Lower lobe of right lung (tissue), 2 donors: ENCODE measurements at regions not wholly inside any gene's neighbourhood (a gene's known extent, or its start where the extent isn't known, plus 50 kb on each side); places are given as distances from the start of the nearest gene placed in this dataset.

Experiments used
- ATAC-seq, 2 donors: fragments of 200-7000 bp; cut with Tn5 transposase; one replicate each; pipeline ENCODE4 v1.9.1; 2020 to 2022; ENCODE audit warnings: mild to moderate bottlenecking in 2 of 2, moderate library complexity in 2 of 2
- DNase-seq: peaks from one replicate; pipeline ENCODE4 v3.0.0-alpha.2; 2020
- H3K27ac ChIP-seq: fragments of 200-600 bp; one replicate; pipeline ENCODE4 v1.8.0; 2022
- H3K27me3 ChIP-seq: fragments of 200-600 bp; one replicate; pipeline ENCODE4 v1.8.0; 2022; ENCODE audit warnings: low read depth
- H3K36me3 ChIP-seq: fragments of 200-600 bp; one replicate; pipeline ENCODE4 v1.8.0; 2022; ENCODE audit warnings: mild to moderate bottlenecking
- H3K4me1 ChIP-seq: fragments of 200-600 bp; one replicate; pipeline ENCODE4 v1.8.0; 2022
- H3K4me3 ChIP-seq: fragments of 200-600 bp; one replicate; pipeline ENCODE4 v1.8.0; 2022; ENCODE audit warnings: mild to moderate bottlenecking
- H3K9me3 ChIP-seq: fragments of 200-600 bp; one replicate; pipeline ENCODE4 v1.8.0; 2022
- intact Hi-C: fragments of 100-400 bp; cut with DNase I; formaldehyde crosslinking; loops from one replicate; pipeline ENCODE4 v1.11.0; 2022
- TF ChIP-seq, protein P1 (sequence below): fragments of 200-600 bp; IDR thresholded peaks from one replicate; pipeline ENCODE4 v1.8.0; 2022; ENCODE audit warnings: antibody characterized with exemption, mild to moderate bottlenecking
- donor health status: DM: no; HTN: yes; CAD: no; lungs with severe emphysema.

GRCh38 chr3:30306896-30307295 lies 299.5 kb upstream of the TGFBR2 start:
- TF ChIP-seq, protein P1, sequence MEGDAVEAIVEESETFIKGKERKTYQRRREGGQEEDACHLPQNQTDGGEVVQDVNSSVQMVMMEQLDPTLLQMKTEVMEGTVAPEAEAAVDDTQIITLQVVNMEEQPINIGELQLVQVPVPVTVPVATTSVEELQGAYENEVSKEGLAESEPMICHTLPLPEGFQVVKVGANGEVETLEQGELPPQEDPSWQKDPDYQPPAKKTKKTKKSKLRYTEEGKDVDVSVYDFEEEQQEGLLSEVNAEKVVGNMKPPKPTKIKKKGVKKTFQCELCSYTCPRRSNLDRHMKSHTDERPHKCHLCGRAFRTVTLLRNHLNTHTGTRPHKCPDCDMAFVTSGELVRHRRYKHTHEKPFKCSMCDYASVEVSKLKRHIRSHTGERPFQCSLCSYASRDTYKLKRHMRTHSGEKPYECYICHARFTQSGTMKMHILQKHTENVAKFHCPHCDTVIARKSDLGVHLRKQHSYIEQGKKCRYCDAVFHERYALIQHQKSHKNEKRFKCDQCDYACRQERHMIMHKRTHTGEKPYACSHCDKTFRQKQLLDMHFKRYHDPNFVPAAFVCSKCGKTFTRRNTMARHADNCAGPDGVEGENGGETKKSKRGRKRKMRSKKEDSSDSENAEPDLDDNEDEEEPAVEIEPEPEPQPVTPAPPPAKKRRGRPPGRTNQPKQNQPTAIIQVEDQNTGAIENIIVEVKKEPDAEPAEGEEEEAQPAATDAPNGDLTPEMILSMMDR, result no peak
- no peak for DNase-seq
- Histone ChIP-seq H3K36me3 (no peaks in the 10 kb centered on the region), H3K27ac (no peak overlapping the region), H3K9me3 (no peaks in the 10 kb centered on the region), H3K4me3 (no peak overlapping the region), H3K4me1 (no peaks in the 10 kb centered on the region), H3K27me3 (no peaks in the 10 kb centered on the region)
- ATAC-seq, result no peak
- intact Hi-C loops, result no loop called here

GRCh38 chr3:30307372-30307950 lies 298.9 kb upstream of the TGFBR2 start:
- no peaks in the 10 kb centered on the region for H3K27me3 ChIP-seq
- DNase-seq, result no peak
- ATAC-seq, result no peak
- no peak overlapping the region for H3K27ac ChIP-seq
- no peak overlapping the region for H3K4me3 ChIP-seq
- no peaks in the 10 kb centered on the region for H3K9me3 ChIP-seq
- H3K36me3 ChIP-seq, result no peaks in the 10 kb centered on the region
- intact Hi-C loops, result no loop called here
- no peaks in the 10 kb centered on the region for H3K4me1 ChIP-seq
- TF ChIP-seq, protein P1, result no peak

- Histone ChIP-seq H3K27ac (no peak overlapping the region), H3K36me3 (no peaks in the 10 kb centered on the region), H3K27me3 (no peaks in the 10 kb centered on the region), H3K9me3 (no peaks in the 10 kb centered on the region), H3K4me3 (no peak overlapping the region), H3K4me1 (no peaks in the 10 kb centered on the region)
- TF ChIP-seq, protein P1, result no peak
- ATAC-seq (peak in 1 of 2 donors; percentile 23), DNase-seq (no peak)
- intact Hi-C loops, result no loop called here
Measured at GRCh38 chr3:30308131-30308530, 298.3 kb upstream of the TGFBR2 start.

GRCh38 chr3:30309961-30310954 lies 296.1 kb upstream of the TGFBR2 start:
- H3K27me3 ChIP-seq, result no peaks in the 10 kb centered on the region
- no peaks in the 10 kb centered on the region for H3K36me3 ChIP-seq
- H3K9me3 ChIP-seq, result no peaks in the 10 kb centered on the region
- peaks cover 4% of the 10 kb centered on the region for H3K4me1 ChIP-seq
- H3K4me3 ChIP-seq, result no peak overlapping the region
- H3K27ac ChIP-seq, result no peak overlapping the region
- TF ChIP-seq, protein P1, result no peak
- peak; percentile 11 to 68 for ATAC-seq
- no peak for DNase-seq
- intact Hi-C loops, result no loop called here

- H3K4me1 ChIP-seq, result peaks cover 4% of the 10 kb centered on the region
- TF ChIP-seq, protein P1, result no peak
- H3K27me3 ChIP-seq, result no peaks in the 10 kb centered on the region
- H3K27ac ChIP-seq, result no peak overlapping the region
- no peaks in the 10 kb centered on the region for H3K9me3 ChIP-seq
- H3K36me3 ChIP-seq, result no peaks in the 10 kb centered on the region
- peak; percentile 53 for DNase-seq
- no peak for ATAC-seq
- H3K4me3 ChIP-seq, result no peak overlapping the region
- intact Hi-C loops, result no loop called here
Measured at GRCh38 chr3:30311781-30312180, 294.6 kb upstream of the TGFBR2 start.
